Gastroesophageal sphincter (tissue), 3 donors: ENCODE measurements at regions not wholly inside any gene's neighbourhood (a gene's known extent, or its start where the extent isn't known, plus 50 kb on each side); places are given as distances from the start of the nearest gene placed in this dataset.

ENCODE experiments used
- CTCF ChIP-seq, 4 experiments: fragments of 200-600 bp in 2 of 4; fragments of 450-650 bp in 2 of 4; sonication (generic) in 1 of 4; IDR thresholded peaks; one replicate each; pipeline ENCODE4 v1.5.1; 2017 to 2019; ENCODE audit warnings: antibody characterized with exemption in 4 of 4, mild to moderate bottlenecking in 2 of 4, moderate library complexity in 2 of 4
- EP300 ChIP-seq: sonication (generic); formaldehyde crosslinking; IDR thresholded peaks from one replicate; pipeline ENCODE4 v1.6.1; 2017; ENCODE audit warnings: antibody characterized with exemption, mild to moderate bottlenecking
- POLR2A ChIP-seq, 2 donors: fragments of 450-650 bp; IDR thresholded peaks; one replicate each; pipeline ENCODE4 v1.6.1; 2017; ENCODE audit warnings: antibody characterized with exemption in 2 of 2, mild to moderate bottlenecking in 2 of 2, moderate library complexity in 1 of 2
- POLR2AphosphoS5 ChIP-seq: sonication (generic); formaldehyde crosslinking; IDR thresholded peaks from one replicate; pipeline ENCODE4 v1.6.1; 2017; ENCODE audit warnings: antibody characterized with exemption

GRCh38 chr10:113362645-113363091 is 190.2 kb upstream of the HABP2 start:
- TF ChIP-seq CTCF (IDR thresholded peaks at IDR 0.05): no peak
- no peak for TF ChIP-seq POLR2A (IDR thresholded peaks at IDR 0.05)
- TF ChIP-seq EP300: no peak
- TF ChIP-seq POLR2AphosphoS5: no peak
